ENCODE measurements at regions not wholly inside any gene's neighbourhood (a gene's known extent, or its start where the extent isn't known, plus 50 kb on each side); places are given as distances from the start of the nearest gene placed in this dataset.

DNA sequence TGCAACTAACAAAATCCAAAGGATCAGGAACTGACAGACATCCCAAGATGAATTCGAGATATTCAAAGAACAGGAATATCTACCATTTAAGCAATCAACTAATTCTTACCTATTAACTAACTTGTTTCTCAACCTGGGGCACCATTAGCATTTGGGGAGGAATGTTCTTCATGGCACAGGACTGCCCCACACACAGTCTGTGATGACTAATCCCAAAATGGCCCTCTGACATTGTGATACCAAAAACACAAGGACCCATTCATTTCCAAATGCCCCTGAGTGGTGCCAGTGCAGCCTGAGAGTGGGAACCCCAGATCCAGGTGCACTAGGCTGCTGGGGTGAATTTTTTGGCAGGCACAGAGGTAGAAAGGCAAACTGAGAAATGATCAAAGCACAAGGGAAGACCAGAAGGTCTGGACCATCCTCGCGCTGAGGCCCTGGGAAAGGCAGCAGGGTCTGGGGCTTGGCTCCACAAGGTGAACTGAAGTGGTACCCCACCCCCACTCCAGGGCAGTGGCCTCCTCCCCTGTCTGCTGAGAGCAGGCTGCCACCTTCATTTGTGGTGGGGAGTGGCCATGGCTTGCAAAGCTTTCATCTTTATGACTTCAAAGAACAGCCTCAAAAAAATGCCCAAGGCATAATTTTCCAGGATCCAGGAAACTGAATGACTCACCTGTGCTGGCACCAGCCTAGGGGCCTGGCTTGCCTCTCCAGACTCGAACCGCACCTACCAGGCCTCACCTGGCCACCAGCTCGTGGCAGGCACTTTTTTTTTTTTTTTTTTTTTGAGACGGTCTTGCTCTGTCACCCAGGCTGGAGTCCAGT, 122.4 kb downstream of the BCOR start:
- H2AFZ ChIP-seq (ENCODE audit: low read depth, low read length), result no peak overlapping the region
- H3K4me3 ChIP-seq (ENCODE audit: low read length), result no peak overlapping the region
- H3K36me3 ChIP-seq (replicated peaks; ENCODE audit: low read depth, low read length), result no peaks in the 10 kb centered on the region
- H4K20me1 ChIP-seq (ENCODE audit: insufficient read depth, low read length), result no peaks in the 10 kb centered on the region
- no peaks in the 10 kb centered on the region for H3K27me3 ChIP-seq (ENCODE audit: low read depth, low read length)
- H3K4me2 ChIP-seq (ENCODE audit: low read length), result no peak overlapping the region
- TF ChIP-seq EZH2phosphoT487 (IDR thresholded peaks at IDR 0.05; ENCODE audit: low read depth), result no peak
- TF ChIP-seq, protein P1, sequence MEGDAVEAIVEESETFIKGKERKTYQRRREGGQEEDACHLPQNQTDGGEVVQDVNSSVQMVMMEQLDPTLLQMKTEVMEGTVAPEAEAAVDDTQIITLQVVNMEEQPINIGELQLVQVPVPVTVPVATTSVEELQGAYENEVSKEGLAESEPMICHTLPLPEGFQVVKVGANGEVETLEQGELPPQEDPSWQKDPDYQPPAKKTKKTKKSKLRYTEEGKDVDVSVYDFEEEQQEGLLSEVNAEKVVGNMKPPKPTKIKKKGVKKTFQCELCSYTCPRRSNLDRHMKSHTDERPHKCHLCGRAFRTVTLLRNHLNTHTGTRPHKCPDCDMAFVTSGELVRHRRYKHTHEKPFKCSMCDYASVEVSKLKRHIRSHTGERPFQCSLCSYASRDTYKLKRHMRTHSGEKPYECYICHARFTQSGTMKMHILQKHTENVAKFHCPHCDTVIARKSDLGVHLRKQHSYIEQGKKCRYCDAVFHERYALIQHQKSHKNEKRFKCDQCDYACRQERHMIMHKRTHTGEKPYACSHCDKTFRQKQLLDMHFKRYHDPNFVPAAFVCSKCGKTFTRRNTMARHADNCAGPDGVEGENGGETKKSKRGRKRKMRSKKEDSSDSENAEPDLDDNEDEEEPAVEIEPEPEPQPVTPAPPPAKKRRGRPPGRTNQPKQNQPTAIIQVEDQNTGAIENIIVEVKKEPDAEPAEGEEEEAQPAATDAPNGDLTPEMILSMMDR (IDR thresholded peaks at IDR 0.05; ENCODE audit: low read depth, low read length), result no peak
- H3K79me2 ChIP-seq (ENCODE audit: low read length), result no peaks in the 10 kb centered on the region
- H3K9ac ChIP-seq (ENCODE audit: low read length), result no peak overlapping the region
- no peaks in the 10 kb centered on the region for H3K4me1 ChIP-seq (ENCODE audit: low read length)
- no peaks in the 10 kb centered on the region for H3K9me3 ChIP-seq (ENCODE audit: insufficient read depth, low read length)
- no peak overlapping the region for H3K27ac ChIP-seq (ENCODE audit: low read length)

DNA sequence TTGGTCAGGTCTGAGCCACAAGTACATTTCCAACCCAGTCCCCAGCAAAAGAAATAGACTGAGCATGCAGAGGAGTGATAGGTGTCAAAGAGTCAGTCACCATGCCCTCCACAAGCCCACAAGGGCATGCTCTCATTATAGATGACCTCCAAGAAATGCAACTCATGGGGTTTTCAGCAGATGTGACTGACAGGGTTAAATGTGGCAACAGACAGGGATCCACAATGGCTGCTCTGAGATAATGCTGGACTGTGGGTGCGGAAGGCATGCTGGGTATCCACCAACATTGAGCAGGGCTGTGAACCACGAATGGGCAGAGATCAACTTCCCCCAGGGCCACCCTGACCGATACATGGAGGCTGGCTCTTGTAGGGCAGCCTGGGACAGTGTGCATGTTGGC, 115.8 kb downstream of the BCOR start:
- H3K27ac ChIP-seq (ENCODE audit: low read length), result no peak overlapping the region
- no peak overlapping the region for H3K4me2 ChIP-seq (ENCODE audit: low read length)
- no peaks in the 10 kb centered on the region for H4K20me1 ChIP-seq (ENCODE audit: insufficient read depth, low read length)
- no peaks in the 10 kb centered on the region for H3K27me3 ChIP-seq (ENCODE audit: low read depth, low read length)
- H3K79me2 ChIP-seq (ENCODE audit: low read length), result no peaks in the 10 kb centered on the region
- no peaks in the 10 kb centered on the region for H3K4me1 ChIP-seq (ENCODE audit: low read length)
- H3K4me3 ChIP-seq (ENCODE audit: low read length), result no peak overlapping the region
- H3K9ac ChIP-seq (ENCODE audit: low read length), result no peak overlapping the region
- no peaks in the 10 kb centered on the region for H3K36me3 ChIP-seq (replicated peaks; ENCODE audit: low read depth, low read length)
- TF ChIP-seq, protein P1 (IDR thresholded peaks at IDR 0.05; ENCODE audit: low read depth, low read length), result no peak
- no peak for TF ChIP-seq EZH2phosphoT487 (IDR thresholded peaks at IDR 0.05; ENCODE audit: low read depth)
- H2AFZ ChIP-seq (ENCODE audit: low read depth, low read length), result no peak overlapping the region
- H3K9me3 ChIP-seq (ENCODE audit: insufficient read depth, low read length), result no peaks in the 10 kb centered on the region

DNA sequence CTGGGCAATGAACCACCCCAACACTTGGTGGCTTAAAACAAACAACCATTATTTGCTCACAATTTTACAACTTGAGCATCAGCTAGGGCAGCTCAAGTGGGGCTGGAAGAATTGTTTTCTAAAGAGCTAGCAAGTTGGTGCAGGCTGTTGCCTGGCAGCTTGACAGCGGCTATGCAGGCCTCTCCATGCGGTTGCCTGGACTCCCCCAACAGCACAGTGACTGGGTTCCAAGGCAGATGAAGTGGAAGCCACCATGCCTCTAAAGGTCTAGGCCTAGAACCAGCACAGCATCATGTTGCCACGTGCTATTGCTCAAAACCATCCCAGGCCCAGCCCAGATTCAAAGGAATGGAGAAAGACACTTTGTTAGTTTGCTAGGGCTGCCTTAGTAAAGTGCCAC, 114.8 kb downstream of the BCOR start:
- no peaks in the 10 kb centered on the region for H3K4me1 ChIP-seq (ENCODE audit: low read length)
- H3K9me3 ChIP-seq (ENCODE audit: insufficient read depth, low read length), result no peaks in the 10 kb centered on the region
- no peak overlapping the region for H3K27ac ChIP-seq (ENCODE audit: low read length)
- H2AFZ ChIP-seq (ENCODE audit: low read depth, low read length), result no peak overlapping the region
- H4K20me1 ChIP-seq (ENCODE audit: insufficient read depth, low read length), result no peaks in the 10 kb centered on the region
- TF ChIP-seq, protein P1 (IDR thresholded peaks at IDR 0.05; ENCODE audit: low read depth, low read length), result no peak
- no peak for TF ChIP-seq EZH2phosphoT487 (IDR thresholded peaks at IDR 0.05; ENCODE audit: low read depth)
- no peak overlapping the region for H3K9ac ChIP-seq (ENCODE audit: low read length)
- H3K27me3 ChIP-seq (ENCODE audit: low read depth, low read length), result no peaks in the 10 kb centered on the region
- no peak overlapping the region for H3K4me3 ChIP-seq (ENCODE audit: low read length)
- no peaks in the 10 kb centered on the region for H3K36me3 ChIP-seq (replicated peaks; ENCODE audit: low read depth, low read length)
- no peaks in the 10 kb centered on the region for H3K79me2 ChIP-seq (ENCODE audit: low read length)
- H3K4me2 ChIP-seq (ENCODE audit: low read length), result no peak overlapping the region

DNA sequence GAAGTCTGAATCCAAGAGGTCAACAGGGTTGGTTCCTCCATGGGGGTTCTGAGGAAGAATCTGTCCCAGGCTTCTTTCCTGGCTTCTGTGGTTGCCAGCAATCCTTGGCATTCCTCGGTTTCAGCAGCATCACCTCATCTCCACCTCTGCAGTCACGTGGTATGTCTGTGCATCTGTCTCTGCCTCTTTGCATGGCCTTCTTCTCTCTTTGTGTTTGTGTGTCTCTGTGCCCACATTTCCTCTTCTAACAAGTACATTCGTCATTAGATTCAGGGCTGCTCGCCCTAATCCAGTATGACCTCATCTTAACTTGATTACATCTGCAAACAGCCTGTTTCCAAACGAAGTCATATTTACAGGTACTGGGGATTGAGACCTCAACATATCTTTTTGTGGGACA, 114.0 kb downstream of the BCOR start:
- TF ChIP-seq EZH2phosphoT487 (IDR thresholded peaks at IDR 0.05; ENCODE audit: low read depth), result no peak
- TF ChIP-seq, protein P1 (IDR thresholded peaks at IDR 0.05; ENCODE audit: low read depth, low read length), result no peak

More for the DNA sequence above, 114.0 kb downstream of the BCOR start:
- no peak overlapping the region for H3K4me2 ChIP-seq (ENCODE audit: low read length)
- H3K27me3 ChIP-seq (ENCODE audit: low read depth, low read length), result no peaks in the 10 kb centered on the region
- H3K36me3 ChIP-seq (replicated peaks; ENCODE audit: low read depth, low read length), result no peaks in the 10 kb centered on the region
- no peak overlapping the region for H3K27ac ChIP-seq (ENCODE audit: low read length)
- no peak overlapping the region for H2AFZ ChIP-seq (ENCODE audit: low read depth, low read length)
- H4K20me1 ChIP-seq (ENCODE audit: insufficient read depth, low read length), result no peaks in the 10 kb centered on the region
- no peak overlapping the region for H3K4me3 ChIP-seq (ENCODE audit: low read length)
- no peaks in the 10 kb centered on the region for H3K9me3 ChIP-seq (ENCODE audit: insufficient read depth, low read length)
- no peaks in the 10 kb centered on the region for H3K79me2 ChIP-seq (ENCODE audit: low read length)
- no peak overlapping the region for H3K9ac ChIP-seq (ENCODE audit: low read length)
- no peaks in the 10 kb centered on the region for H3K4me1 ChIP-seq (ENCODE audit: low read length)

Data from OCI-LY3 (cell line).